ENCODE measurements at regions not wholly inside any gene's neighbourhood (a gene's known extent, or its start where the extent isn't known, plus 50 kb on each side); places are given as distances from the start of the nearest gene placed in this dataset.
"Not testable (repeated sequence)": the region's sequence is repeated elsewhere in the genome, so short reads cannot be mapped to it uniquely, and the experiment has no call there.

GRCh38 chr15:35254062-35254461 lies 169.0 kb upstream of the NANOGP8 start:
- no peaks in the 10 kb centered on the region for H3K36me3 Mint-ChIP-seq (ENCODE audit: low read depth)
- no peak for TF ChIP-seq CTCF (IDR thresholded peaks at IDR 0.05)
- H3K4me1 Mint-ChIP-seq (ENCODE audit: low read depth), result peaks cover 17% of the 10 kb centered on the region
- no peak overlapping the region for H3K4me3 Mint-ChIP-seq
- DNase-seq, result no peak
- no peaks in the 10 kb centered on the region for H3K9me3 Mint-ChIP-seq
- no peaks in the 10 kb centered on the region for H3K27me3 Mint-ChIP-seq (ENCODE audit: insufficient read depth)
- no peak overlapping the region for H3K27ac Mint-ChIP-seq

GRCh38 chr15:35252351-35252865 lies 167.3 kb upstream of the NANOGP8 start:
- Mint-ChIP-seq H3K36me3 (ENCODE audit: low read depth) (no peaks in the 10 kb centered on the region), H3K27me3 (ENCODE audit: insufficient read depth) (no peaks in the 10 kb centered on the region), H3K27ac (no peak overlapping the region), H3K9me3 (no peaks in the 10 kb centered on the region), H3K4me1 (ENCODE audit: low read depth) (peaks cover 17% of the 10 kb centered on the region), H3K4me3 (no peak overlapping the region)
- no peak for TF ChIP-seq CTCF (IDR thresholded peaks at IDR 0.05)
- no peak for DNase-seq

- peaks cover 18% of the 10 kb centered on the region for H3K4me1 Mint-ChIP-seq (ENCODE audit: low read depth)
- no peaks in the 10 kb centered on the region for H3K36me3 Mint-ChIP-seq (ENCODE audit: low read depth)
- H3K27ac Mint-ChIP-seq, result no peak overlapping the region
- no peaks in the 10 kb centered on the region for H3K9me3 Mint-ChIP-seq
- no peak for DNase-seq
- peaks cover 6% of the 10 kb centered on the region; the same call in 1 of the 2 replicates for H3K27me3 Mint-ChIP-seq (ENCODE audit: insufficient read depth)
- no peak for TF ChIP-seq CTCF (IDR thresholded peaks at IDR 0.05)
- H3K4me3 Mint-ChIP-seq, result no peak overlapping the region
These were observed 162.1 kb upstream of the NANOGP8 start for GRCh38 chr15:35247150-35247549.

- no peak for TF ChIP-seq CTCF (IDR thresholded peaks at IDR 0.05)
- DNase-seq, result no peak
- no peak overlapping the region for H3K27ac Mint-ChIP-seq
- no peaks in the 10 kb centered on the region for H3K36me3 Mint-ChIP-seq (ENCODE audit: low read depth)
- no peaks in the 10 kb centered on the region for H3K9me3 Mint-ChIP-seq
- no peak overlapping the region for H3K4me3 Mint-ChIP-seq
- H3K27me3 Mint-ChIP-seq (ENCODE audit: insufficient read depth), result peaks cover 9% of the 10 kb centered on the region
- H3K4me1 Mint-ChIP-seq (ENCODE audit: low read depth), result peaks cover 20% of the 10 kb centered on the region
These were observed 161.4 kb upstream of the NANOGP8 start for GRCh38 chr15:35246451-35246850.

GRCh38 chr15:35245681-35246080 lies 160.6 kb upstream of the NANOGP8 start:
- not testable (repeated sequence) for H3K36me3 Mint-ChIP-seq (ENCODE audit: low read depth); H3K4me3 Mint-ChIP-seq
- peaks cover 20% of the 10 kb centered on the region for H3K4me1 Mint-ChIP-seq (ENCODE audit: low read depth)

GRCh38 chr15:35244227-35244626 lies 159.1 kb upstream of the NANOGP8 start:
- peaks cover 9% of the 10 kb centered on the region for H3K27me3 Mint-ChIP-seq (ENCODE audit: insufficient read depth)
- DNase-seq, result no peak
- H3K36me3 Mint-ChIP-seq (ENCODE audit: low read depth), result no peaks in the 10 kb centered on the region
- TF ChIP-seq CTCF (IDR thresholded peaks at IDR 0.05), result no peak
- no peaks in the 10 kb centered on the region for H3K9me3 Mint-ChIP-seq
- H3K4me1 Mint-ChIP-seq (ENCODE audit: low read depth), result peaks cover 20% of the 10 kb centered on the region
- no peak overlapping the region for H3K27ac Mint-ChIP-seq
- no peak overlapping the region for H3K4me3 Mint-ChIP-seq

More at GRCh38 chr15:35245681-35246080, 160.6 kb upstream of the NANOGP8 start:
- not testable (repeated sequence) for H3K9me3 Mint-ChIP-seq; DNase-seq; H3K27me3 Mint-ChIP-seq (ENCODE audit: insufficient read depth); H3K27ac Mint-ChIP-seq

Measured in HFFc6 (cell line).